ENCODE measurements at regions not wholly inside any gene's neighbourhood (a gene's known extent, or its start where the extent isn't known, plus 50 kb on each side); places are given as distances from the start of the nearest gene placed in this dataset.

DNA sequence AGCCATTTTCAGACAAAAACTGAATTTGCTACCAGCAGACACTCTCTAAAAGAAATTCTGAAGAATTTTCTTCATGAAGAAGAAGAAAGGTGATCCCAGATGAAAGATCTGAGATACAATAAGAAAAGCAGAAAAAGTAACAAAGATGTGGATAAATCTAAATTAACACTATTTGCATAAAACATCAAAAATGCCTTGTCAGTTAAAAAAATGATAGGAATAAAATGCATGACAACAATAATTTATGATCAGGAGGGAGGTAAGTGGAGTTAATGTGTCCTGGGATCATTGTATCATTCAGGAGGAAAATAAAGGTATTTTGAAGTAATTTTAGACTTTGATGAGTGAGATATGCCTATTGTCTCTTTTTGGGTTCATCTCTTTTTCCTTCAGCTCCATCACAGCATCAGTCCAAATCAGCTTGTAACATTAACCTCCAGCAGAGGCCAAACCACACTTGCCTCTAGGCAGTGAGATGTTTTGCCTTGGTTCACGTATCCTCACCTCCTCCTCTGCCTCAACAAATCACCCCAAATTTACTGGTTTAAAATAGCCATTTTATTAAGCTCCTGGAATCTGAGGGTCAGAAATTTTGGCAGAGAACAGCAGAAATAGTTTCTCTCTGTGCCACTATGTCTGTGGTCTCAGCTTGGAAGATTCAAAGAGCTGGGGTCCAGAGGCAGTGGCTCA, 76.9 kb upstream of the HIVEP3 start:
- TF ChIP-seq, protein P1, sequence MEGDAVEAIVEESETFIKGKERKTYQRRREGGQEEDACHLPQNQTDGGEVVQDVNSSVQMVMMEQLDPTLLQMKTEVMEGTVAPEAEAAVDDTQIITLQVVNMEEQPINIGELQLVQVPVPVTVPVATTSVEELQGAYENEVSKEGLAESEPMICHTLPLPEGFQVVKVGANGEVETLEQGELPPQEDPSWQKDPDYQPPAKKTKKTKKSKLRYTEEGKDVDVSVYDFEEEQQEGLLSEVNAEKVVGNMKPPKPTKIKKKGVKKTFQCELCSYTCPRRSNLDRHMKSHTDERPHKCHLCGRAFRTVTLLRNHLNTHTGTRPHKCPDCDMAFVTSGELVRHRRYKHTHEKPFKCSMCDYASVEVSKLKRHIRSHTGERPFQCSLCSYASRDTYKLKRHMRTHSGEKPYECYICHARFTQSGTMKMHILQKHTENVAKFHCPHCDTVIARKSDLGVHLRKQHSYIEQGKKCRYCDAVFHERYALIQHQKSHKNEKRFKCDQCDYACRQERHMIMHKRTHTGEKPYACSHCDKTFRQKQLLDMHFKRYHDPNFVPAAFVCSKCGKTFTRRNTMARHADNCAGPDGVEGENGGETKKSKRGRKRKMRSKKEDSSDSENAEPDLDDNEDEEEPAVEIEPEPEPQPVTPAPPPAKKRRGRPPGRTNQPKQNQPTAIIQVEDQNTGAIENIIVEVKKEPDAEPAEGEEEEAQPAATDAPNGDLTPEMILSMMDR (IDR thresholded peaks at IDR 0.05; ENCODE audit: low read length) = no peak
- TF ChIP-seq EZH2phosphoT487 (IDR thresholded peaks at IDR 0.05; ENCODE audit: low read length) (no peak), EZH2 (optimal IDR thresholded peaks at IDR 0.05; ENCODE audit: low read depth, low read length) (no peak)

Measured in MM.1S (cell line).